ENCODE measurements at regions not wholly inside any gene's neighbourhood (a gene's known extent, or its start where the extent isn't known, plus 50 kb on each side); places are given as distances from the start of the nearest gene placed in this dataset.

GRCh38 chr11:93080146-93080759 lies 110.8 kb downstream of the MTNR1B start:
- DNase-seq, result no peak

GRCh38 chr11:93081694-93082093 lies 112.2 kb downstream of the MTNR1B start:
- DNase-seq, result no peak

- no peak for DNase-seq
These were observed 113.4 kb downstream of the MTNR1B start for GRCh38 chr11:93082900-93083299.

GRCh38 chr11:93084727-93085505 lies 112.9 kb downstream of the SLC36A4 start:
- no peak for DNase-seq

GRCh38 chr11:93089474-93090102 lies 108.2 kb downstream of the SLC36A4 start:
- peak; percentile 72 for DNase-seq

Measured in RPMI8226 (cell line).